ENCODE measurements at regions not wholly inside any gene's neighbourhood (a gene's known extent, or its start where the extent isn't known, plus 50 kb on each side); places are given as distances from the start of the nearest gene placed in this dataset.

GRCh38 chr3:157919319-157919887 lies 186.8 kb downstream of the SHOX2 start:
- Histone ChIP-seq H3K27ac (no peak overlapping the region), H3K9me3 (no peaks in the 10 kb centered on the region), H3K4me1 (no peaks in the 10 kb centered on the region), H3K4me3 (no peak overlapping the region), H3K4me2 (no peak overlapping the region)
- POLR2A ChIA-PET, result no interaction called here
- no peak for ATAC-seq
- no peak for FAIRE-seq
- WGBS (ENCODE audit: missing lambda C conversion rate), result 20% methylated on average over 2 of the region's 2 CpGs
- TF ChIP-seq, protein P1, sequence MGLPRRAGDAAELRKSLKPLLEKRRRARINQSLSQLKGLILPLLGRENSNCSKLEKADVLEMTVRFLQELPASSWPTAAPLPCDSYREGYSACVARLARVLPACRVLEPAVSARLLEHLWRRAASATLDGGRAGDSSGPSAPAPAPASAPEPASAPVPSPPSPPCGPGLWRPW (IDR thresholded peaks at IDR 0.05), result no peak
- no peak for TF ChIP-seq RFX5 (IDR thresholded peaks at IDR 0.05)
- no peak for TF ChIP-seq SMC3 (IDR thresholded peaks at IDR 0.05)
- no peak for TF ChIP-seq ESRRA (IDR thresholded peaks at IDR 0.05; ENCODE audit: borderline replicate concordance, low read length)
- TF ChIP-seq FOXS1 (CRISPR knock-in tag; IDR thresholded peaks at IDR 0.05), result no peak
- no peak for TF ChIP-seq NPAS2 (CRISPR knock-in tag; IDR thresholded peaks at IDR 0.05; ENCODE audit: borderline replicate concordance)
- TF ChIP-seq EHMT2 (IDR thresholded peaks at IDR 0.05; ENCODE audit: low read depth), result no peak
- no peak for TF ChIP-seq CHD2 (IDR thresholded peaks at IDR 0.05; ENCODE audit: low read length, partially characterized antibody)
- no peak for TF ChIP-seq ZC3H11A (IDR thresholded peaks at IDR 0.05)
- TF ChIP-seq, protein P2, sequence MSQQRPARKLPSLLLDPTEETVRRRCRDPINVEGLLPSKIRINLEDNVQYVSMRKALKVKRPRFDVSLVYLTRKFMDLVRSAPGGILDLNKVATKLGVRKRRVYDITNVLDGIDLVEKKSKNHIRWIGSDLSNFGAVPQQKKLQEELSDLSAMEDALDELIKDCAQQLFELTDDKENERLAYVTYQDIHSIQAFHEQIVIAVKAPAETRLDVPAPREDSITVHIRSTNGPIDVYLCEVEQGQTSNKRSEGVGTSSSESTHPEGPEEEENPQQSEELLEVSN (IDR thresholded peaks at IDR 0.05; ENCODE audit: borderline replicate concordance, low read depth), result no peak
- TF ChIP-seq NFE2L2 (conservative IDR thresholded peaks at IDR 0.05; ENCODE audit: low read length), result no peak
- no peak for TF ChIP-seq HOXB13 (CRISPR knock-in tag; IDR thresholded peaks at IDR 0.05; ENCODE audit: low read depth)
- TF ChIP-seq RCOR1 (IDR thresholded peaks at IDR 0.05; ENCODE audit: low read depth, low read length), result no peak
- TF ChIP-seq GATA3 (IDR thresholded peaks at IDR 0.05; ENCODE audit: borderline replicate concordance), result no peak
- TF ChIP-seq SREBF2 (IDR thresholded peaks at IDR 0.05), result no peak
- TF ChIP-seq MAFK (IDR thresholded peaks at IDR 0.05; ENCODE audit: partially characterized antibody), result no peak
- no peak for TF ChIP-seq HOXB5 (CRISPR knock-in tag; IDR thresholded peaks at IDR 0.05)
- no peak for TF ChIP-seq RNF2 (IDR thresholded peaks at IDR 0.05; ENCODE audit: borderline replicate concordance, low read depth)
- no peak for TF ChIP-seq POLR2AphosphoS2 (conservative IDR thresholded peaks at IDR 0.05; ENCODE audit: low read length)
- TF ChIP-seq RARB (CRISPR knock-in tag; IDR thresholded peaks at IDR 0.05), result no peak
- DNase-seq (ENCODE audit: low read depth in 1 of 2, low spot score in 1 of 2), result no peak
- CTCF ChIA-PET, result no interaction called here

DNA sequence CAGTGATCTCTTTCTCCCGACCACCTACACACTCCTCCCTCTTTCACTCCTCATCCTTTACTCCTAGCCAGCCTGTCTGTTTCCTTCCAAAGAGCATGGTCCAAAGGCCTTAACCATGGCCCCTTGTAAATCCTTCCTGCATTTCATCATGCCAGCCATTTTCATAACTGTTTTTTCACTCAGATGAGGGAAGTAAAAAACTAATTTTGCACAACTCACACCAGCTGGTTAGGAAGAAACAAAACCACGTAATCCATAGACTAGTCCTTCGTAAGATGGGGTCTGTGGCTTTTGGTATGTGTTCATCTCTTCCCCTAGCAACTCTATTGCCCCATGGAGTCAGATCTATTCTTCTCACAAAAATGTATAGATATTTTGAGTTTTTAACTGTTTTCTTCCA lies 187.8 kb downstream of the SHOX2 start:
- Histone ChIP-seq H3K27ac (no peak overlapping the region), H3K9me3 (no peaks in the 10 kb centered on the region), H3K4me3 (no peak overlapping the region), H3K4me2 (no peak overlapping the region), H3K4me1 (no peaks in the 10 kb centered on the region)
- POLR2A ChIA-PET, result no interaction called here
- CTCF ChIA-PET, result interaction anchor here (0.7 kb wide), 1 partner anchor 516 kb away, joined by 3 read pairs; no protein-coding TSS in a partner anchor
- 42% methylated on average over 3 of the region's 3 CpGs for WGBS (ENCODE audit: missing lambda C conversion rate)
- TF ChIP-seq RARB (CRISPR knock-in tag; IDR thresholded peaks at IDR 0.05), result no peak
- no peak for TF ChIP-seq HOXB13 (CRISPR knock-in tag; IDR thresholded peaks at IDR 0.05; ENCODE audit: low read depth)
- TF ChIP-seq KDM1A (IDR thresholded peaks at IDR 0.05; ENCODE audit: low read depth), result no peak
- no peak for TF ChIP-seq SMC3 (IDR thresholded peaks at IDR 0.05)
- TF ChIP-seq HOXA7 (CRISPR knock-in tag; IDR thresholded peaks at IDR 0.05), result no peak
- no peak for TF ChIP-seq HEYL (CRISPR knock-in tag; IDR thresholded peaks at IDR 0.05)
- TF ChIP-seq RFX5 (IDR thresholded peaks at IDR 0.05), result no peak
- no peak for TF ChIP-seq EHF (CRISPR knock-in tag; IDR thresholded peaks at IDR 0.05)
- no peak for TF ChIP-seq POLR2A (IDR thresholded peaks at IDR 0.05; ENCODE audit: low read length)
- TF ChIP-seq HOXB5 (CRISPR knock-in tag; IDR thresholded peaks at IDR 0.05), result no peak
- TF ChIP-seq, protein P3, sequence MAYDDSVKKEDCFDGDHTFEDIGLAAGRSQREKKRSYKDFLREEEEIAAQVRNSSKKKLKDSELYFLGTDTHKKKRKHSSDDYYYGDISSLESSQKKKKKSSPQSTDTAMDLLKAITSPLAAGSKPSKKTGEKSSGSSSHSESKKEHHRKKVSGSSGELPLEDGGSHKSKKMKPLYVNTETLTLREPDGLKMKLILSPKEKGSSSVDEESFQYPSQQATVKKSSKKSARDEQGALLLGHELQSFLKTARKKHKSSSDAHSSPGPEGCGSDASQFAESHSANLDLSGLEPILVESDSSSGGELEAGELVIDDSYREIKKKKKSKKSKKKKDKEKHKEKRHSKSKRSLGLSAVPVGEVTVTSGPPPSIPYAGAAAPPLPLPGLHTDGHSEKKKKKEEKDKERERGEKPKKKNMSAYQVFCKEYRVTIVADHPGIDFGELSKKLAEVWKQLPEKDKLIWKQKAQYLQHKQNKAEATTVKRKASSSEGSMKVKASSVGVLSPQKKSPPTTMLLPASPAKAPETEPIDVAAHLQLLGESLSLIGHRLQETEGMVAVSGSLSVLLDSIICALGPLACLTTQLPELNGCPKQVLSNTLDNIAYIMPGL (CRISPR knock-in tag; IDR thresholded peaks at IDR 0.05; ENCODE audit: borderline replicate concordance), result no peak
- no peak for TF ChIP-seq CHD4 (IDR thresholded peaks at IDR 0.05; ENCODE audit: borderline replicate concordance)
- TF ChIP-seq FOXS1 (CRISPR knock-in tag; IDR thresholded peaks at IDR 0.05), result no peak
- no peak for TF ChIP-seq RNF2 (IDR thresholded peaks at IDR 0.05; ENCODE audit: borderline replicate concordance, low read depth)
- TF ChIP-seq NFE2L2 (conservative IDR thresholded peaks at IDR 0.05; ENCODE audit: low read length), result no peak
- FAIRE-seq, result no peak
- DNase-seq (ENCODE audit: low read depth in 1 of 2, low spot score in 1 of 2), result no peak
- no peak for ATAC-seq
